NT2/D1 (cell line): ENCODE measurements at regions not wholly inside any gene's neighbourhood (a gene's known extent, or its start where the extent isn't known, plus 50 kb on each side); places are given as distances from the start of the nearest gene placed in this dataset.

Experiments used
- DNase-seq: peaks from one replicate; pipeline ENCODE4 v3.0.0-alpha.2; 2011; ENCODE audit warnings: low read depth, low spot score
- H3K27me3 ChIP-seq: 2 replicates; pipeline ENCODE4 v1.6.0; 2011; ENCODE audit warnings: mild to moderate bottlenecking; ENCODE audit not compliant: insufficient read length, insufficient read depth
- H3K36me3 ChIP-seq: 2 replicates; pipeline ENCODE4 v1.6.1; 2011; ENCODE audit warnings: mild to moderate bottlenecking, low read length, mixed read lengths; ENCODE audit not compliant: insufficient read depth, insufficient read length
- H3K4me1 ChIP-seq: 2 replicates; pipeline ENCODE4 v1.5.1; 2011; ENCODE audit not compliant: insufficient read depth, insufficient read length
- H3K4me3 ChIP-seq: 2 replicates; pipeline ENCODE4 v1.5.1; 2011; ENCODE audit warnings: low read depth; ENCODE audit not compliant: insufficient read length
- H3K9ac ChIP-seq: 2 replicates; pipeline ENCODE4 v1.6.0; 2011; ENCODE audit warnings: low read depth; ENCODE audit not compliant: insufficient read length
- H3K9me3 ChIP-seq: 2 replicates; pipeline ENCODE4 v1.5.1; 2011; ENCODE audit warnings: mild to moderate bottlenecking, low read length; ENCODE audit not compliant: insufficient read depth
- SUZ12 ChIP-seq: IDR thresholded peaks from 2 replicates; pipeline ENCODE4 v1.6.1; 2011; ENCODE audit not compliant: insufficient read length, insufficient read depth; ENCODE audit errors: extremely low read depth
- YY1 ChIP-seq: IDR thresholded peaks from 2 replicates; pipeline ENCODE4 v1.6.1; 2011; ENCODE audit not compliant: insufficient read length, insufficient read depth
- ZNF274 ChIP-seq: IDR thresholded peaks from 2 replicates; pipeline ENCODE4 v1.6.1; 2011; ENCODE audit warnings: mild to moderate bottlenecking, low read depth, low read length

GRCh38 chr16:56068816-56069215 is 122.5 kb upstream of the GNAO1 start:
- TF ChIP-seq SUZ12 (no peak), ZNF274 (no peak), YY1 (no peak)
- Histone ChIP-seq H3K9me3 (no peaks in the 10 kb centered on the region), H3K4me1 (no peaks in the 10 kb centered on the region), H3K4me3 (no peak overlapping the region), H3K9ac (no peak overlapping the region), H3K27me3 (no peaks in the 10 kb centered on the region), H3K36me3 (no peaks in the 10 kb centered on the region)
- DNase-seq = no peak

- no peak for TF ChIP-seq SUZ12
- TF ChIP-seq ZNF274 = no peak
- TF ChIP-seq YY1 = no peak
- DNase-seq = no peak
- no peaks in the 10 kb centered on the region for H3K4me1 ChIP-seq
- no peak overlapping the region for H3K9ac ChIP-seq
- no peaks in the 10 kb centered on the region for H3K27me3 ChIP-seq
- no peaks in the 10 kb centered on the region for H3K36me3 ChIP-seq
- H3K9me3 ChIP-seq = no peaks in the 10 kb centered on the region
- no peak overlapping the region for H3K4me3 ChIP-seq
These were observed 123.0 kb upstream of the GNAO1 start for GRCh38 chr16:56068314-56068713.

GRCh38 chr16:56067406-56067805 is 123.9 kb upstream of the GNAO1 start:
- no peaks in the 10 kb centered on the region for H3K9me3 ChIP-seq
- no peaks in the 10 kb centered on the region for H3K27me3 ChIP-seq
- no peak overlapping the region for H3K4me3 ChIP-seq
- TF ChIP-seq YY1 (no peak), SUZ12 (no peak), ZNF274 (no peak)
- H3K4me1 ChIP-seq = no peaks in the 10 kb centered on the region
- no peaks in the 10 kb centered on the region for H3K36me3 ChIP-seq
- DNase-seq = no peak
- H3K9ac ChIP-seq = no peak overlapping the region

- Histone ChIP-seq H3K4me3 (no peak overlapping the region), H3K9ac (no peak overlapping the region), H3K9me3 (no peaks in the 10 kb centered on the region), H3K36me3 (no peaks in the 10 kb centered on the region), H3K27me3 (no peaks in the 10 kb centered on the region), H3K4me1 (no peaks in the 10 kb centered on the region)
- no peak for TF ChIP-seq YY1
- TF ChIP-seq ZNF274 = no peak
- no peak for TF ChIP-seq SUZ12
- DNase-seq = no peak
These were observed 124.7 kb upstream of the GNAO1 start for GRCh38 chr16:56066617-56067016.

- Histone ChIP-seq H3K36me3 (no peaks in the 10 kb centered on the region), H3K4me3 (no peak overlapping the region), H3K27me3 (no peaks in the 10 kb centered on the region), H3K4me1 (no peaks in the 10 kb centered on the region), H3K9ac (no peak overlapping the region), H3K9me3 (no peaks in the 10 kb centered on the region)
- no peak for DNase-seq
- TF ChIP-seq SUZ12 (no peak), ZNF274 (no peak), YY1 (no peak)
These were observed 128.2 kb upstream of the GNAO1 start for GRCh38 chr16:56063111-56063510.

- Histone ChIP-seq H3K36me3 (no peaks in the 10 kb centered on the region), H3K4me3 (no peak overlapping the region), H3K27me3 (no peaks in the 10 kb centered on the region), H3K9me3 (no peaks in the 10 kb centered on the region), H3K4me1 (no peaks in the 10 kb centered on the region), H3K9ac (no peak overlapping the region)
- TF ChIP-seq ZNF274 (no peak), SUZ12 (no peak), YY1 (no peak)
- no peak for DNase-seq
These were observed 134.1 kb upstream of the GNAO1 start for GRCh38 chr16:56057151-56057550.

- no peak overlapping the region for H3K9ac ChIP-seq
- no peak for DNase-seq
- H3K27me3 ChIP-seq = no peaks in the 10 kb centered on the region
- no peaks in the 10 kb centered on the region for H3K36me3 ChIP-seq
- no peak for TF ChIP-seq ZNF274
- TF ChIP-seq YY1 = no peak
- TF ChIP-seq SUZ12 = no peak
- no peaks in the 10 kb centered on the region for H3K4me1 ChIP-seq
- H3K4me3 ChIP-seq = no peak overlapping the region
- no peaks in the 10 kb centered on the region for H3K9me3 ChIP-seq
These were observed 140.4 kb upstream of the GNAO1 start for GRCh38 chr16:56050916-56051315.
